Activated B cell treated with CpG ODN at 0.5 μM for 24 hours (primary cell): ENCODE measurements at regions not wholly inside any gene's neighbourhood (a gene's known extent, or its start where the extent isn't known, plus 50 kb on each side); places are given as distances from the start of the nearest gene placed in this dataset.

Experiments
- ATAC-seq: fragments of 200-7000 bp; cut with Tn5 transposase; one replicate; pipeline ENCODE4 v1.10.0; 2021; ENCODE audit warnings: low read depth, mild to moderate bottlenecking, moderate library complexity
- CTCF ChIA-PET: fragments of 350-600 bp; sonication (Branson Sonifier 250); formaldehyde crosslinking; loops from one replicate; lab custom pipeline; 2021; ENCODE audit warnings: antibody characterized with exemption; lab: Charles Lee
- POLR2A ChIA-PET: fragments of 350-600 bp; sonication (Branson Sonifier 250); formaldehyde crosslinking; loops from one replicate; lab custom pipeline; 2021; ENCODE audit warnings: antibody characterized with exemption; lab: Charles Lee
- DNase-seq: peaks from one replicate; pipeline ENCODE4 v3.0.0; 2022
- H3K27ac Mint-ChIP-seq: one replicate; pipeline ENCODE4 v1.8.0; 2020; ENCODE audit warnings: mixed read lengths
- H3K27me3 Mint-ChIP-seq: one replicate; pipeline ENCODE4 v1.8.0; 2021; ENCODE audit warnings: mixed read lengths
- H3K36me3 Mint-ChIP-seq: one replicate; pipeline ENCODE4 v1.8.0; 2021; ENCODE audit warnings: low read depth, mixed read lengths
- H3K4me1 Mint-ChIP-seq: one replicate; pipeline ENCODE4 v1.8.0; 2021; ENCODE audit warnings: mixed read lengths
- H3K4me3 Mint-ChIP-seq: one replicate; pipeline ENCODE4 v1.8.0; 2020; ENCODE audit warnings: mild to moderate bottlenecking, mixed read lengths
- H3K9me3 Mint-ChIP-seq: one replicate; pipeline ENCODE4 v1.8.0; 2020; ENCODE audit warnings: mixed read lengths
- CTCF ChIP-seq: fragments of 200-600 bp; IDR thresholded peaks from one replicate; pipeline ENCODE4 v1.8.0; 2022; ENCODE audit warnings: antibody characterized with exemption, mild to moderate bottlenecking
- intact Hi-C: fragments of 100-400 bp; cut with micrococcal nuclease; formaldehyde crosslinking; loops from one replicate; pipeline ENCODE4 v1.15.1; 2024

- Mint-ChIP-seq H3K4me1 (no peaks in the 10 kb centered on the region), H3K27me3 (no peaks in the 10 kb centered on the region), H3K27ac (no peak overlapping the region), H3K4me3 (no peak overlapping the region), H3K9me3 (no peaks in the 10 kb centered on the region), H3K36me3 (no peaks in the 10 kb centered on the region)
- intact Hi-C loops, result no loop called here
- ChIA-PET POLR2A (no interaction called here), CTCF (no interaction called here)
- no peak for TF ChIP-seq CTCF
- DNase-seq (no peak), ATAC-seq (no peak)
Observed at GRCh38 chr21:24730661-24731060, 876.6 kb downstream of the MRPL39 start.

DNA sequence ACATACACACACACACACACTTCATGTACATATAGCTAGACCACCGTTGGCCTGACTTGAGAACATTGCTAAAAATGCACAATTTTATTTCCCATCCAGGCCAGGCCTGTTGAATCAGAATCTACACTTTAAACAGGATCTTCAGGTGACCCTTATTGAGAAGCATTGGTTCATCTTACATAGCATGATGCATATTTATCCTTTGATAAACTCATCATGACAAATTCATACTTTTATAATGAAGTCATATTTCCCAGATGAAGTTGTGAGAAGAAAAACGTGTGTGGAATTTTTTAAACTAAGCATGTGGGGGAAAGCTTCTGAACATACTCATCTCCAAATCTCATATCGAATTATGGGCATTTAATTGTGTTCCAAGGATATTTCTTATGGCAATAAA lies 877.7 kb downstream of the MRPL39 start:
- H3K27ac Mint-ChIP-seq, result no peak overlapping the region
- no peak overlapping the region for H3K4me3 Mint-ChIP-seq
- POLR2A ChIA-PET, result no interaction called here
- no peaks in the 10 kb centered on the region for H3K9me3 Mint-ChIP-seq
- H3K4me1 Mint-ChIP-seq, result no peaks in the 10 kb centered on the region
- CTCF ChIA-PET, result no interaction called here
- ATAC-seq (no peak), DNase-seq (no peak)
- no peaks in the 10 kb centered on the region for H3K27me3 Mint-ChIP-seq
- intact Hi-C loops, result no loop called here
- no peaks in the 10 kb centered on the region for H3K36me3 Mint-ChIP-seq
- TF ChIP-seq CTCF, result no peak

DNA sequence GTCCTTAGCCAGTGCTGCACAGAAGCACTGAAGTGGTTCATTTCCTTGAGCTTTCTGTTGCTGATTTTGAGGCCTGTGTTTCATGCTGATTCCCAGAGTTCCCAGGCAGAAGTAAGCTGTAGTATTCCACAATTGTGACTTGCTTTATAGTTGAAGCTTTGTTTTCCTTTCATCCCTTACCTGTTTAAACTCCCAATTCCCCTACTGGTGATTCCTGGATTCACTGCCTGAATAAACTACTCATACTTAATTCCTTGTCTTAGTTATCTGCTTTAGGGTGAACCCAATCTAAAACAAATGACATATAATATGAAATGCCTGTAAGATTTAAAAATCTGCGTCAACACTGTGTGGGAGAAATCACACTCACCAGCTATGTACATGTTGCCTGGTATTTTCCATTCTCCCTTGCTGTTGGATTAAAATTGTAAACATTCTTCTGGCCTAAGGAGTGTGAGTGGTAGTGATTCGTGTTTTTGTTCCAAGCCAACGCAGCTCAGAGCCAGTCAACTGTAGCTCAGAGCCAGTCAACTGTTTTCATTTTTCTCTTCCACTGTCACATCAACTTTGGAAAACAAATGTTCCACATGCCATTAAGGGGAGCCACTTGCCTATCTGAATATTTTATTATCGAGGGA lies 879.4 kb downstream of the MRPL39 start:
- no peak for TF ChIP-seq CTCF
- H3K9me3 Mint-ChIP-seq, result no peaks in the 10 kb centered on the region

GRCh38 chr21:24716281-24716918 lies 890.9 kb downstream of the MRPL39 start:
- Mint-ChIP-seq H3K4me1 (no peaks in the 10 kb centered on the region), H3K36me3 (no peaks in the 10 kb centered on the region), H3K27ac (no peak overlapping the region), H3K27me3 (no peaks in the 10 kb centered on the region), H3K4me3 (no peak overlapping the region), H3K9me3 (no peaks in the 10 kb centered on the region)
- DNase-seq, result no peak
- intact Hi-C loops, result no loop called here
- POLR2A ChIA-PET, result no interaction called here
- CTCF ChIA-PET, result no interaction called here
- no peak for TF ChIP-seq CTCF
- ATAC-seq, result no peak

More for the DNA sequence above, 879.4 kb downstream of the MRPL39 start:
- DNase-seq, result no peak
- H3K4me3 Mint-ChIP-seq, result no peak overlapping the region
- ATAC-seq, result no peak
- ChIA-PET CTCF (no interaction called here), POLR2A (no interaction called here)
- H3K4me1 Mint-ChIP-seq, result no peaks in the 10 kb centered on the region
- H3K27ac Mint-ChIP-seq, result no peak overlapping the region
- H3K36me3 Mint-ChIP-seq, result no peaks in the 10 kb centered on the region
- intact Hi-C loops, result no loop called here
- H3K27me3 Mint-ChIP-seq, result no peaks in the 10 kb centered on the region

- Mint-ChIP-seq H3K27ac (no peak overlapping the region), H3K4me3 (no peak overlapping the region), H3K4me1 (no peaks in the 10 kb centered on the region), H3K36me3 (no peaks in the 10 kb centered on the region), H3K27me3 (no peaks in the 10 kb centered on the region), H3K9me3 (no peaks in the 10 kb centered on the region)
- DNase-seq, result no peak
- intact Hi-C loops, result no loop called here
- CTCF ChIA-PET, result no interaction called here
- ATAC-seq, result no peak
- POLR2A ChIA-PET, result no interaction called here
- TF ChIP-seq CTCF, result no peak
Observed at GRCh38 chr21:24714646-24715200, 892.6 kb downstream of the MRPL39 start.
